Right renal cortex interstitium (tissue), 3 donors: ENCODE measurements at regions not wholly inside any gene's neighbourhood (a gene's known extent, or its start where the extent isn't known, plus 50 kb on each side); places are given as distances from the start of the nearest gene placed in this dataset.

Source experiments
- DNase-seq, 3 donors: peaks; one replicate each; pipeline ENCODE4 v3.0.0-alpha.2; 2013; ENCODE audit warnings: low read depth in 3 of 3, low spot score in 2 of 3

DNA sequence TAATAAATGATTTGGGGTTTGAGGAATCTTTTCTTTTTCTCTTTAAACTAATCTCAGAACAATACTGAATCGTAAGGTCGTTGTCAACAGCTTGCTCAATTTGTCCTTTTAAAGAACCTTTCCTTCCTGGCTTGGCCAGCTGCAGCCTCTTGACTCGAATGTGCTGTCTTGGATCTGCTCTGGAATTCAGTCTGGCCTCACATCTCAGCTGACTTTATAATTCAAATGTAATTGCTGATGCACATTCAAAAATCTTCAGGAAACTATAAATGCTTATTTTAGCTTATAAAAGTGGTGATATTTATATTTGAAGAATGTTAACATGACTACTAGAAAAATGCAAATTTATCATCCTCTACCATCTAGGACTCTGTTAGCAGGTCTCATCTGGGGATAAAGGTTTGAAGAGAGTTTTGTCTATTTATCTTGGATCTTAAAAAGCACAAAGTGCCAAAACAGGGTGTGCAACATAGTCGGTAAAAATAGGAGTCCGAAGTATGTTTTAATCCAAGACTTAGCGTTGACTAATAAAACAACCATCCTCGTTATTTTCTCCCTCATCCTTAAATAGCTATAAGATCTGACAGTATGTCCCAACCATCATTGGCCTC is 1035.2 kb downstream of the MCTP2 start:
- no peak for DNase-seq

DNA sequence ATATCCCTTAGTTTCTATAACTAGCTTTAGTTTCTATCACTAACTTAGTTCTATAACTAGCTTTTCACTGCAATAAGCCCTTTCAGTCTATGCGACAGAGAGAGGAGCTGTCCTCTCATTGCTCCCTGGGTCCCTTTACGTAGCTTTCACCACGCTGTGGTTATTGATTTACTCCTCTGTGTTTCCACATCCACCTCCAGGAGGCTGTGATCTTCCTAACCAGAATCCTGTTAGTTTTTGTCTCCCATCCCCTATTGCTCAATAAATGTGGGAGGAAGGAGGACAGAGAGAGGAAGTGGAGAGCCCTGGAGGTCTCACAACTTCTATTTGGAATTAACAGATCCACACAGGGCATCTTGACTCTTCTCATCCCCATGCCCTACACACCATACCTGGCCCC is 1036.1 kb downstream of the MCTP2 start:
- no peak for DNase-seq

DNA sequence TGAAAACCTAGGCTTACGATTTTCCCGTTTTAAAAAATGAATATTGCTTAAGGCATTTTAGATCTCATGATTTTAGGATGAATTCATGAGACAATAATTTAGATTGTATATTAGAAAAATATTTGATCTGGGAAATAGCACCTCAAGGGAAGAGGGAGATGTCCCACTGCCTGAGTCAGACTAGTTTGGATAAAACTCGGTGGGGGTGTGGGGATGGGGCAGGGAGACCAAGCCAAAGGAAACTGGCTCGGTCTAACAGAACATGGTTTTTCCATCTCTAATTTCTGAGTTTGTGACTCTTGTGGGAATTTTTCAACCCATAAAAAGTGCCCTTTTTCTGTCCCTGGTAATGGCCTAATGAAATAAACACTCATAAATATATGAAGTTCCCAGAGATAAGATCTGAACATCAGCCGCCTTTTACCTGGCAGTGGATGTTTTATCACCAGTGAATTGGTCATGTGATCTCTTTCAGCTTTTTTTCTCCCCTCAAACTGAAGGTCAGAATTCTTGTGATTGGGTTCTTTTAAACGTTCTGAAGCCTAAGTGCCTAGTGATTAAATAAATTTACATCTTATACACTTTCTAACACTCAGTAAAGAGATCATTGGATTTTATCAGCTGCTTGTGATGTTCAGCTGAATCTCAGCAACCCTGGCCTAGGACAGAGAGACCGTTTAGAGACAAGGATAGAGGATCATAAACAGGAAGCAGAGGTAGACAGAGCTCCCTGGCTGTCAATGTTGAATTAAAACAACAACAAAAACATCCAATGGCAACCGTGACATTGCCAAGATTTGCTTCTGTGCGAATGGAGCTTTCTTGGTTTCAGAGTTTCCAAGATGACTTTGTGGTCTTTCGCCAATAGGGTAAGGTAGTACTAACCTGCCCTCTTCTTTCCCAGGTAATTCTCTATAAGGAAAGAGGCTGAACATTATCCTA is 1038.2 kb downstream of the MCTP2 start:
- no peak for DNase-seq

DNA sequence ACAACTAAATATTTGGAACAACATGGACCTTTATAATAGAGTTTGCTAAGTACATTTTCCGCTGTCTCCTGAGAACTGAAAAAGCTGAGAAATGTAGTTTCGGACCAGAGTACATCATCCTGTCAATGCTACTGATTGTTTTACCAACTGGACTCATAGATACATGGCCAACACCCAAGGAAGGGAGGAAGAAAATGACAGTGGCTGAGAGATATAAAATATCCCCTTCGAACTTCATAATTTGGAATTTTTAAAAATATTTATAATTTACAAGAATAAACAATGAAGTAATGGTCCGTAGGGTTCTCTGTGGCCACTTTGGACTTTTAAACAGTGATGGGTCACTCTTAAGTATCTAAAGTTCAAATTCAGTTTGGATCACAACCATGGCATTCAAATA is 1042.7 kb downstream of the MCTP2 start:
- no peak for DNase-seq

DNA sequence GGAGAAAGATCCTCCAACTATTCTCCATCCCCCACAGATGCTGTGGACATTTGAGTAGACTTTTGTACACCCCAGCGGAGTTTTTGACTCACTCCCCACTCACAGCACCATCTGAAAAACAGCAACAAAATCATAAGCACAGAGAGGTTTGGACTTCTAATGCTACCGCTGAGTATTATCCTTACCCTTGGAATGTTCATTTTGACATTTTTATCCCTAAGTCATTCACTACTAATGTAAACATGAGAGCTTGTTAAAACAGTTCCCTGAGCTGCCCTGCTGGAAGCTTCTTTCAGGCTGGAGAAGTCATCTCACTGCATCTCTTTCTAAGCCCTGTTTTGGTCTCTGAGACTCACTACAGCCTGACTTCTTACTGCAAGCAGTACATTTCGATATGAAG is 1045.9 kb downstream of the MCTP2 start:
- no peak for DNase-seq

DNA sequence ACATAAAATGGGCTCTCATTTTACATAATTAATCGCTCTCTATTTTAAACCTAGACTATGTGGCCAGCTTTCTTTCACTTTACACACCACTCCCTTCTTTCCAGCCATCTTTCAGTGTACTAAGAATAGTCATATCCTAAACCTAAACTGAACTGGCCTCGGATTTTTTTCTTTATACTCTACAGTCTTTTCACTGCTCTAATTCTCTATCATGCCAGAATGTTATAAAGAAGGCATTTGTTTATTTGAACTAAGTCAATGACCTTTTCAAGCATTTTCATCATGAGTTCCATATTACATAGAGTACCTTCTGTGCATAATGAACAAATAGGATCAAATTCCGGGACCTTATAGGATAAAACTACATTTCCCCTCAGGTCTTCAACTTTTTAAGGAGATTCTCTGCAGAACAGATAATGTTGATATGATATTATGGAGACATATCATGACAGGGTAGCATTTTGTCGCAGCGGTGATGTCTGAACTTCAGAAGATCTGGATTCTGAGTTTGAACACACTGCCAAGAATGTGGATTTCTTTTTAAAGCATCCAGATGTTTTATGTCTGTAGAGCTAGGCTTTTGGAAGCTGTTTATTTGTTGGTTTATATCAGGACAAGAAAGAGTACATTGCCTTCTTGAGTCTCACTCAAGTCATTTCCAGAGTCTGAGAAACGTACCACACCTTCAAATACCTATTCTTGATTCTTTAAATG is 1047.3 kb downstream of the MCTP2 start:
- DNase-seq, result no peak

DNA sequence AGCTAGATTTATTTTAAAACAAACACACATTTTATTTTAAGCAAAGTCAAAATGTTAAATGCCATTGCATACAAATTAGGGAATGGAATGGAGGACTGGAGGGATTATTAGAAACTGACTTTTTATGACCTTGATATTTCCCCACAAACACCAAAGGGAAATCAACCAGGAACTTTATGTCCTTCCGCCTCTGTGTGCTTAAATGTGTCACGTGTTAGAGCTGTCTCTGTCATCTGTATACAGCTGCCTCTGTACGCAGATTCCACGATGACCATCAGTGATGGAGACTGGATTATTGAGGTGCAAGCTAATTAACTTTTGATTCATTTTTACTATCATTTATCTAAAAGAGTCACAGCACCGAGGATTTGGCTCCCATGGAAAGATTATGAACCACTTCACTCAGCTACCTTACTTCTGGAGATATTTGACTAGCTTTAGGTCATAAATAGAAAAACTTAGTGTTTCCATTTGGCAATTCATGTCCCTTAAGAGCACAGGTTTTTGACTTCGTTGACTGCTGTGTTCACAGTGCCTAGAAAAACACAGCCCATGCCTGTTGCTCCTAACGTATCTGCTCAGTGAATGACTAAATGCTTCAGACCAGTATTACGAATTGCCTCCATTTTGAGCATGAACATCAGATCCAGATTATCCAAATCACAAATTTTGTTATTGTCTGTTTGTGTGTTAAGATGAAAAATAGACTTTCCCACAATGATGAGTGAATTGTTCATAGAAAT is 1048.1 kb downstream of the MCTP2 start:
- no peak for DNase-seq

DNA sequence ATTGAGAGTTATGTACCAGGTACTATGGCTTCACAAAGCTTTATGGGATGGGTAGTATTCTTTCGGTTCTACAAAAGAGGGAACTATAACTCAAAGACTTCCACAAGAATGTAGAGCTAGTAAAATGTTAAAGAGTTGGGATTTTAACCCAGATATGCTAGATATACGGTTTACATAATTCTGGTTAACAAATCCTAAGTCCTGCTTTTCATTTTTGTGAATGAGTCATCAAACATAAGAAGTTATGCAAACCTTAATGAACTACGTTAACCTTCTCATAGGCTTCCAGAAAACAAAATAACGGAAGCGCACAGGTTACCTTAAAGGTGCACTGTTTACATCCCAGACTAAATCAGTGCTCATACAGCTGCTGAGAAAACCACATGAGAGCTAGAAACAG is 1049.3 kb downstream of the MCTP2 start:
- no peak for DNase-seq

DNA sequence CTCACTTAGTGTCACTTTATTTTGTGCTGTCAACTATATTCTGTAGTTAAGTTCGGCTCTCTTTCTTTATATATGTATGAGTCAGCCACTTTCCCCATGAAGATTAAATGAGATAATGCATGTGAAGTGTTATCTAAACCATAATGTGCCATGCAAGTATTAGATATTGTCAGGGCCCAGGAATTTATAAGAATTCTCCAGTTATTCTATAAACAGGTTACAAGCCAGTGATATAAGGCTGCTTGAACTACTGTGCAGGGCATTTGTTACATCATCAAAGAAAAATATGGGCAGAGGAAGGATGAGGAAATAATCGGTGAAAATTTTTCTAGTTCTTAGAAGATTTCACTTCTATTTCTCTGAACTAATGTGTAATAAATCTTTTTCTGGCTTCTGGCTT is 1049.0 kb upstream of the NR2F2 start:
- DNase-seq, result no peak

DNA sequence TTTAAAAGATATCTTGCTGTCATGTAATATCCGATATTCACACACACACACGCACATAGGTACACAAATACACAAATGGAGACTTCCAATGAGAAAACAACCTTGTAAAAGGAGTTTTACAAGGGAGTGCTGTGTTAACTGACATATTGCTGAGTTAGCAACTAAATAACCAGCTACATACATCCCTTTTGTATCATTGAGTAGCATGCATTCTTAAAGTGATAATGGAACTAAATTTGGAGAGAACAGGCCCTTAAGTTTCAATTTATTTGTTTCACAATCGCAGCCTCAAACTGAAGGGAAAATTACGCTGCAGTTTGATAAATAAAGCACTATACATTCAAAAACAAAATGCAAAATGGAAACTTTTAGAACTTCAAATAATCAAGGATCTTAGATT is 1046.0 kb upstream of the NR2F2 start:
- no peak for DNase-seq

DNA sequence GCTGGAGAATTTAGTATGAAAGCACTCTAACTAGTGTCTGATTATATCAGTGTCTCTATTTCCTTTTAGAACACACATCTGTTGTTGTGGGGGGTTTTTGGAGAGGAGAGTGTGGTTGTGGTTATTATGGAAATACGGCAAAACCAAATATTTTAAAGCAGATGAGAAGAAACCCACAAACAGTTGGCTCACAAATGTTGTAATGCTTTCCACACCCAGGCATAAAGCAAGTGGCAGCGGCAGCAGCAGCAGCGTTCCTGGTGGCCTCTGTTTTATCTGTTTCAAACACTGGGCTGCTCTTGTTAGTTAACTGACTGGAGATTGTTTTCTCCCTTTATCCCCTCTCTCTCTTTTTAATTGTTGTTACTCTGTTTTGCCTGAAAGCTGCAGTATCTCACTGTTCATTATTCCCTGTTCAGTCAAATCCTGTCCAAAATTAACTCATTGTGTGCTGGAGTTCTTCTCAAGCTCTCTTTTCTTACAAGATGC is 1045.5 kb upstream of the NR2F2 start:
- no peak for DNase-seq

DNA sequence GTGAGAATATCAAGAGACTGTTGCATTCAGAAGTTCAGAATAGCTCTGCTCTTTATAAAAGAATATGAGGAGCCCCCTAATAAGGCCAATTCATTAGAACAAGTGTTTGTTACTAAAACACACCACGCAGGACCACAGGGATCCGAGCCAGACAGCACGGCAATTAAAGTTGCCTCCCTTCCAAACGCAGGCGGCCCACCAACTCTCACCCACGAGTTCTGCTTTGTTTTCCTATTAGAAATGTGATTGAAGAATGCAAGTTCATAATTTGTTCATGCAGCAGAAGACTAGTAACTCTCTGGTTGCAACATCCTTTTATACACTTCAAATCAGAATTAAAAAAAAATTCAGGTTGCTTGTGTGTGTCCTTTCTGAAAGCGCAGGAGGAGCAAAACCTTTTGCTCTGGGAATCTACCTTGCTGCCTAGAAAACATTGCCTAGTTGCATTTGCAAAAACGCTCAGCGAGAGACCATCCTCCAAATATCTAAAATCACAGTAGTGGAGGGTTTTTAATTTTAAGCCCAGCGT is 1044.1 kb upstream of the NR2F2 start:
- DNase-seq, result no peak

DNA sequence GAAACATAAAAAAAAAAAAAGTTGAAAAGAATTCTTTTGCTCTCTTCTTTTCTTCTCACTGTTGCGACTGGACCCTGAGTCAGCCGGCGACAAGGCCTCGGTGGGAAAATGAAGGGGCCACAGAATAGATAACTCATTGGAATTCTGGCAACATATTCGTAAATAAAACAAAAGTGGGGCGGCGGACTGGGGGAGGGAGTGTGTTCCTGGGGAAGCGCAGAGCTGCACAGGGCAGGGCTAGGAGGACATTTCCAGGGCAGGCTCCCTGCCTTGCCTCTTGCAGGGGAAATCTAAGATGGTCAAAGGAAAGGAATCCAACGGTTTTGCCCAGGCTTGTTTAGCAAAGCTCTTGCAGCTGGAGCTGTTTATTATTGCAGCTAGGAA is 1042.8 kb upstream of the NR2F2 start:
- DNase-seq, result no peak

DNA sequence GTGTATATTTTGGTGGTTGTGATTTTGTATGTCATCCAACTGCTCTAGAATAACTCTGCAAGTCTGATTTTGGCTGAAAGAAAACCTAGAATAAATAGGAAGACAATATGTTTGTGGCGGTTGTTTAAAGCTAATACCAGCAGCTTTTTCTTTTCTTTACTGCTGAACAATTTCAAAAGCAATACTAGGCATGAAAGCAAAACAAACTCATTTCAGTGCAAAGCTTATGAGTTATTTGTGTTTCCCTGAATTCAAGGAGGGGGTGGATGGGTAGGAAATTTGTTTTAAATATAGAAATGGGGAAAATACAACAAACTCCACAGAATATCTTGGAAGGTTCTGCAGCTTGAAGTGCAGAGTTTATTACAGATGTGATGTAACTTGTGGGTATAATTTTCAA is 1041.9 kb upstream of the NR2F2 start:
- no peak for DNase-seq

DNA sequence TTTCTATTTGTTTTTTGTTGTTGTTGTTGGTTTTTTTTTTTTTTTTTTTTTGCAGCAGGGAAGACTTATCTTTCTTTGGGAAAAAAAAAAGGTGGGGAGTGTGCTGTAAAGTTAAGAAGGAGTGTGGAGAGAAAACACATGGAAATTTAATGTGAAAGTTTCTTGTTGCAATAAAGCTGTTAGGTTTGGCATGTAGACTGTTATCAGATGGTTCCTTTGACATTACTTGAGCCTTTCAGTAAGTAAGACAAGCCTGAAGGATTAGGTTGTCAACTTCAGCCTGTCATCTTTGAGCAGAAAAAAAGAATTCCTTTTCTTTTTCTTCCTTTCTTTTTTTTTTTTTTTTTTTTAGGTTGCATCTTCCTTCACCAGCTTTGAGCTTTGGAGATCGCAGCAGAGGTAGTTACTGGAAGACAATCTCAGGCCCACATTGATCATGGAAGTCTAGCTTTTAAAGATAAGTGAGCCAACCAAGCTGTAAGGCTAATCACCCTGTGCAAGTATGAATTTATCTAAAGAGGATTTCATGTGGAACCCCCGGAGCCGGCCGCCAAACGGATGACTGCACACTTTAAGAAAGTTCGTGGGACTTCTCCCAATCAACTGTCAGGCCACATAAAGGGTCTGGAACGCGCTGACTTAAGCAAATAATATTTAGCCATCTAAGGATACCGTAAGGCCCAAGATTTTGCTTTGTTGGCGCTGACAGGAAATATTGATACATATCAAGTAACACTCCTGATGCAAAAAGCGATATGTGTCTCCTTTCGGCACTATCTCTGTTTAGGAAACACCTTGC is 1040.1 kb upstream of the NR2F2 start:
- DNase-seq, result no peak

DNA sequence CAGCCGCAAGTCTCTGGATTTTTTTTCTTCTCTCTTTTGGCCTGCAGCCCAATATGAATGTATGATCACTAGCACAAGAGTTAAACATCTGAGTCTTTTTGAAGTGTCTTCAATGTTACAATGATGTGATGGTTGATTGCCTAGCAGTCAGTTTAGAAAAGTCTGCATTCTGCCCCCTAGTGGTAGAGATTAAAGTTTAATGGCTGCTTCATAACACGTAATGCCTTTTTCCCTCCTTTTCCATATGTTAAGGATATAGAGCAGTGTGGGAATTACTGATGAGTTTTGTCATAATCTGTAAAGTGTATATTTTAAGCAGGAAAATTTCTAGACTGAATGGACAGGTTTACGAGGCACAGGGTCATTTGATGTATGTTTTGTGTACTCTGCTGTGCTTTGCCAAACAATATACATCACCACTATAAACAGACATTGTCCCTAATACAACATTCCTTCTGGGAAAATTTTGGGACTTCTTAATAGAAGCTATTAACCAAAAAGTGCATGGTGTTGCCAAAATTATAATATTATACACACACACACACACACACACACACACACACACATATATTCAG is 1038.5 kb upstream of the NR2F2 start:
- DNase-seq, result no peak

DNA sequence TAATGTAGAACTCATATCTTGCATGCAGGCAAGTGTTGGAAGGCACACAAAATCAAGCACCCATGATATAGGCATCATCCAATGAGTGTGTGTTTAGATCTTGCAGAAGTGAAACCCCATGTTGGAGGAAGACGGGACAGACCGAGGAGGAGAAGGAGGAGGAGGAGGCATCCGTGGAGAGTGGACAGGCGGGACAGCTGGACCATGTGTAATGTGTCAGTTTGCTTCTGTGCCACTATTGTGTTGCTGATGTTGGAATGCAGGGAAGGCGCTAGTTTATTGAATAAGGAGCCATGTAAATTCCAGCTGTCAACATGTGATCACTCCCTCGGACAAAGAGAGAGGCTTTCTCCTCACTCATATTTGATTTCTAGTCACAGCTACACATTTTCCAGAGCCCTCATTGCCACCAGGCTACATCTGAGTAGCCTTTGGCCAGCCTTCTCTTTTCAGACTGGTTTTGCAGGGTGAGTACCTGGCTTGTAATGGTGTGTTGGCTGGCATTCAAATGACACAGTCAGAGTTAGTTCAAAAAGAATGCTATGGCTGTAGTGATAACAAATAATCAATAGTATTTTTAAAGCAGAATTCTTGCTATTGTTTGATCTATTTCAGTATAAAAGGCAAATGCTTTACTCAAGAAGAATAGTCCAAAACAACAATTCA is 1037.6 kb upstream of the NR2F2 start:
- no peak for DNase-seq

DNA sequence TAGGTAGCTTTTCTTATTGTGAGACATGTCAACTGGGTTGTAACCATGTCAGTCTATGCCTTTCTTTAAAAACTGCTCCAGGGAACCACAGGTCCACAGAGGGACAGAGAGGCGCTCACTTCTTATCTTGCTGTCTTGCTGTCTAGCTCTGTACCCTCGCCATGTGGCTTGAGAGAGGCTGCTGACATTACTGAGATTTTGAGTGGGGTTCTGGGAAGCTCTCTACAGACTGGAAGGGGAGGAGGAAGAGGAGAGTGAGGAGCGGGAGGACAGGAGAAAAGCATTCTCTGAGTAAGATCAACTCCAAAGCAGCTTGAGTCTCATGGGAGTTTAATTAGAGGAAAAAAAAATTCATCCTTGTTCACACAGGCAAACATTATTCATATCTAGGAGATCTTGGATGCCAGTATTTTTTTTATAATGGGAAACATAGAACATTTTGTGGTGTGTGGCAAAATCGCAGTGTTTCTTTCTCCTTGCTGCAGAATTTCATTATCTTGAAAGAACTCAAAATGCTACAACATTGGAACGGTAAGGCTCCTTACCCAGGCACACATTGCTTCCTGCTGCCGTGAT is 1037.0 kb upstream of the NR2F2 start:
- DNase-seq, result no peak

DNA sequence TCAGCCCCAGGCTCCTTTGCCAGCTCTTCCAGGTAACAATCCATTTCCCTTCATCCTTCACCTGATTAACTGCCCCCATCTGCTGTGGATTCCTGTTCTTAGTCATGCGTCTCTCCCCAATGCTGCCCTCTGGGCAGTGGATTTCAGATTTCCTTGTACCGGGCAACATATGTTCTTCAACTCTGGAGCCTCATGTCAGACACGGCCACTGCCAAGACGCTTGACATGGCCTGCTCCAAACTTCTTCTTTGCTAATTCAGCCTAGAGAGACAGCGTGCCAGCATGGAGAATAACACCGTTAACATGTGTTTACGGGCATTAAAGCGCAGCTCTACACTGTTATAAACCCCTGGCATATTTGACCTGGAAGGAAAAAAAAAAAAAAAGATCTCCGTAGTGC is 1035.1 kb upstream of the NR2F2 start:
- no peak for DNase-seq
